ENCODE measurements at regions not wholly inside any gene's neighbourhood (a gene's known extent, or its start where the extent isn't known, plus 50 kb on each side); places are given as distances from the start of the nearest gene placed in this dataset.

DNA sequence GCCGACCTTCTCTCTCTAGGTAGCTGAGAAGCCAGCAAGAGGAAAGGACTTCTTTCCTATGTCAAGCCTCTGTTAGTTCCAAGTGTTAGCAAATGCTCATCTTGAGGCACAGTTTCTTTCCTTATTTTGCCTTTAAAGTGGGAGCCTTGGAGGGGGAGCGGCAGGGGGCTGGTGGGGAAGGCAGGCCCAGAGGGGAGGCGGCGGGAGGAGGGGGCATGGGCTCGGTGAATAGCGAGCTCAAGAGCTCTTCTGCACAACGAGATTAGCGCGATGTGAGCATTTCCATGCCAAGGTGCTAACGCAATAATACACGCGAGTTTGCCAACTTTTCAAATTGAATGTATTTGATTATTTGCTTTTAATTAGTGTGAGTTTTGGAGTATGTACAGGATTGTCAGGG lies 372.6 kb downstream of the RPS6KC1 start:
- no peaks in the 10 kb centered on the region for H3K27me3 ChIP-seq (replicated peaks; ENCODE audit: insufficient read depth)
- no peak overlapping the region for H3K27ac ChIP-seq
- no peak overlapping the region for H3K4me2 ChIP-seq (ENCODE audit: unreplicated experiment)
- H3K4me3 ChIP-seq: no peak overlapping the region
- no peaks in the 10 kb centered on the region for H3F3A ChIP-seq (ENCODE audit: insufficient read depth)
- no peaks in the 10 kb centered on the region for H3K9me2 ChIP-seq (ENCODE audit: insufficient read depth)
- H3K9me3 ChIP-seq (ENCODE audit: low read depth): no peaks in the 10 kb centered on the region
- H3K9ac ChIP-seq: no peak overlapping the region
- no peak for TF ChIP-seq EZH2phosphoT487 (IDR thresholded peaks at IDR 0.05; ENCODE audit: insufficient read depth, low read depth)
- TF ChIP-seq EZH2 (IDR thresholded peaks at IDR 0.05; ENCODE audit: insufficient read depth, poor library complexity, severe bottlenecking): no peak
- H3K79me2 ChIP-seq (ENCODE audit: insufficient read depth): no peaks in the 10 kb centered on the region
- in situ Hi-C loops (cut with MboI): no loop called here
- 45 to 49% methylated on average over 12 of the region's 12 CpGs for WGBS, 2 experiments (ENCODE audit: low coverage in 1 of 2, low lambda C conversion rate in 2 of 2, missing lambda C conversion rate in 2 of 2)
- no peaks in the 10 kb centered on the region for H3K36me3 ChIP-seq (ENCODE audit: low read depth)
- H3K4me1 ChIP-seq (ENCODE audit: insufficient read depth): no peaks in the 10 kb centered on the region
- DNase-seq: no peak
- H2AFZ ChIP-seq: no peak overlapping the region
- no peaks in the 10 kb centered on the region for H4K20me1 ChIP-seq (ENCODE audit: insufficient read depth)

DNA sequence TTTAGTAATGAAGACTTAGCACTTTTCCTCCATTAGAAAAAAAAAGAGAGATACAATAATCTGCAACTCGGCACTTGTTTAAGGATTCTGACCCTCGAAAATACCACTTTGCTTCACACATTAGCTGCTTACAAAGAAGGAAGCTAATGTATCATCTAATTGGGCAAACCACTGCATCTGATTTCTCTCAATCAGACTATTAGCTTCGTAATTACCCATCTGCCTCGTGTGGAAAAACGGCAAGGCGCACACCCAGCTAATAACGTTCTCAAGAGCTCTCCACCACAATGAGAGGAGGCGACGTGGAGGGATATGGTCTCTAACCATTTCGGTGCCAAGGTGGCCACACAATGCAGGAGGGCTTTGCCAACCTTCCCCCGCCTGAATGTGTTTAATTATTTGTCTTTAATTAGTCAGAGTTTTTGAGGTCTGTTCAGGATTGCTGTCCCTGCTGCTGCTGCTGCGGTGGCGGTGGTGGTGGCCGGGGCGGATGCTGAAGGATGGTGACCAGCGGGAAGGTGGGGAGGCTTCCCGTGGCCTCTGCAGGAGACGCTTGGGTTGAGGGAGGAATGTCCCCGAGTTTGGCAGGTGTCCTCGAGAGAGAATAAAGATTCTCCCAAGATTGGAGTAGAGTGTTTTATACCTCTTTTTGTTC lies 374.5 kb downstream of the RPS6KC1 start:
- H3F3A ChIP-seq (ENCODE audit: insufficient read depth): no peaks in the 10 kb centered on the region
- no peaks in the 10 kb centered on the region for H3K9me3 ChIP-seq (ENCODE audit: low read depth)
- no peaks in the 10 kb centered on the region for H3K9me2 ChIP-seq (ENCODE audit: insufficient read depth)
- no peak overlapping the region for H2AFZ ChIP-seq
- H3K27me3 ChIP-seq (replicated peaks; ENCODE audit: insufficient read depth): no peaks in the 10 kb centered on the region
- H3K4me3 ChIP-seq: no peak overlapping the region
- no peaks in the 10 kb centered on the region for H3K36me3 ChIP-seq (ENCODE audit: low read depth)
- no peak overlapping the region for H3K27ac ChIP-seq
- H3K4me1 ChIP-seq (ENCODE audit: insufficient read depth): no peaks in the 10 kb centered on the region
- in situ Hi-C loops (cut with MboI): no loop called here
- no peaks in the 10 kb centered on the region for H4K20me1 ChIP-seq (ENCODE audit: insufficient read depth)
- no peak for TF ChIP-seq EZH2 (IDR thresholded peaks at IDR 0.05; ENCODE audit: insufficient read depth, poor library complexity, severe bottlenecking)
- no peak for TF ChIP-seq EZH2phosphoT487 (IDR thresholded peaks at IDR 0.05; ENCODE audit: insufficient read depth, low read depth)
- 57 to 64% methylated on average over 20 of the region's 20 CpGs for WGBS, 2 experiments (ENCODE audit: low coverage in 1 of 2, low lambda C conversion rate in 2 of 2, missing lambda C conversion rate in 2 of 2)
- no peaks in the 10 kb centered on the region for H3K79me2 ChIP-seq (ENCODE audit: insufficient read depth)
- DNase-seq: no peak
- no peak overlapping the region for H3K9ac ChIP-seq
- no peak overlapping the region for H3K4me2 ChIP-seq (ENCODE audit: unreplicated experiment)

DNA sequence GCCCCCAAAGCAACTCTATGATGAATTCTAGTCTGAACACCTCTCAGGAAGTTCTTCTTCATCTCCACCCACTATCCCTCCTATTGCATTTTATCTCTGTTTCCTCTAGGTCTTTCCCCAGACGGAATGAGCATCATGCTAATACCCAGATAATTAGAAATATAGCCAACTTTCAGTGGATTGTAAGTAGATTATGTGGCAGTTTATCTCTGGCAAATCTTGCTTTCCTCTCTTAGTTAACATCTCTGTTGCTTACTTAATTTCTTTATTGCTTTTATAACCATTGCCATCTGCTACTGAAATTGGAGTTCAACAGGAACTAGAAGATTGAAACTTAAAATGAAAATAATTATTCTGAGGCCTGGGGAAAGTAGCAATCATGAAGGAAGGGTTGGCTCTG lies 378.6 kb downstream of the RPS6KC1 start:
- Histone ChIP-seq H3K4me3 (no peak overlapping the region), H3K9me3 (ENCODE audit: low read depth) (no peaks in the 10 kb centered on the region), H3K36me3 (ENCODE audit: low read depth) (no peaks in the 10 kb centered on the region), H3K9me2 (ENCODE audit: insufficient read depth) (no peaks in the 10 kb centered on the region), H4K20me1 (ENCODE audit: insufficient read depth) (no peaks in the 10 kb centered on the region), H3K4me2 (ENCODE audit: unreplicated experiment) (no peak overlapping the region), H3K4me1 (ENCODE audit: insufficient read depth) (no peaks in the 10 kb centered on the region), H3F3A (ENCODE audit: insufficient read depth) (no peaks in the 10 kb centered on the region), H3K9ac (no peak overlapping the region), H3K79me2 (ENCODE audit: insufficient read depth) (no peaks in the 10 kb centered on the region), H2AFZ (no peak overlapping the region), H3K27ac (no peak overlapping the region), H3K27me3 (replicated peaks; ENCODE audit: insufficient read depth) (no peaks in the 10 kb centered on the region)
- no peak for DNase-seq
- in situ Hi-C loops (cut with MboI): no loop called here
- TF ChIP-seq EZH2 (IDR thresholded peaks at IDR 0.05; ENCODE audit: insufficient read depth, poor library complexity, severe bottlenecking) (no peak), EZH2phosphoT487 (IDR thresholded peaks at IDR 0.05; ENCODE audit: insufficient read depth, low read depth) (no peak)
- WGBS, 2 experiments (ENCODE audit: low coverage in 1 of 2, low lambda C conversion rate in 2 of 2, missing lambda C conversion rate in 2 of 2): 20 to 33% methylated on average over 1 of the region's 1 CpG

- Histone ChIP-seq H3K4me3 (no peak overlapping the region), H3K36me3 (ENCODE audit: low read depth) (no peaks in the 10 kb centered on the region), H3K9me2 (ENCODE audit: insufficient read depth) (no peaks in the 10 kb centered on the region), H2AFZ (no peak overlapping the region), H3K27me3 (replicated peaks; ENCODE audit: insufficient read depth) (no peaks in the 10 kb centered on the region), H3K9me3 (ENCODE audit: low read depth) (no peaks in the 10 kb centered on the region), H3K4me1 (ENCODE audit: insufficient read depth) (no peaks in the 10 kb centered on the region), H3F3A (ENCODE audit: insufficient read depth) (no peaks in the 10 kb centered on the region), H3K4me2 (ENCODE audit: unreplicated experiment) (no peak overlapping the region), H3K79me2 (ENCODE audit: insufficient read depth) (no peaks in the 10 kb centered on the region), H3K27ac (no peak overlapping the region), H4K20me1 (ENCODE audit: insufficient read depth) (no peaks in the 10 kb centered on the region), H3K9ac (no peak overlapping the region)
- no peak for DNase-seq
- 16 to 30% methylated on average over 1 of the region's 1 CpG for WGBS, 2 experiments (ENCODE audit: low coverage in 1 of 2, low lambda C conversion rate in 2 of 2, missing lambda C conversion rate in 2 of 2)
- in situ Hi-C loops (cut with MboI): no loop called here
- TF ChIP-seq EZH2 (IDR thresholded peaks at IDR 0.05; ENCODE audit: insufficient read depth, poor library complexity, severe bottlenecking): no peak
- no peak for TF ChIP-seq EZH2phosphoT487 (IDR thresholded peaks at IDR 0.05; ENCODE audit: insufficient read depth, low read depth)
Observed at GRCh38 chr1:213435715-213436114, 384.7 kb downstream of the RPS6KC1 start.

DNA sequence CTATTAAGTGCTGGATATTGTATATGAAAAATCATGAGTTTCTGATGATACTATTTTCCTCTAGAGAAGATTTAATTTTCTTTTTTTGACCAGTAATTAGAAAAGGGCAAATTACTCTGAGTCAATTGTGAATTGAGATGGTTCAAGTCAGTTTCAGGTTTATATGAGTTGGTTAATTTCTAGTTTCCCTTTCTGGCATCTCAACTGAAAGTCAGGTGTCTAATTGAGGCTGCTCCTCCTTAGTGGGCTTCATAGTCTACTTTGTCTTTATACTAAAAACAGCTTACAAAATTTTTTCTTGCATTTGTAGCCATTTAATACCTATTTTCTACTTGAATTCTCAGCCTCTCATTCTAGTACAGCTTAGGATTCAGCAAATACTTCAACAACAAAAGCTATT lies 387.3 kb downstream of the RPS6KC1 start:
- Histone ChIP-seq H3K4me2 (ENCODE audit: unreplicated experiment) (no peak overlapping the region), H3K4me3 (no peak overlapping the region), H3K27ac (no peak overlapping the region), H3K9me2 (ENCODE audit: insufficient read depth) (no peaks in the 10 kb centered on the region), H3K9ac (no peak overlapping the region), H3K27me3 (replicated peaks; ENCODE audit: insufficient read depth) (no peaks in the 10 kb centered on the region), H3K9me3 (ENCODE audit: low read depth) (no peaks in the 10 kb centered on the region), H2AFZ (no peak overlapping the region), H3K4me1 (ENCODE audit: insufficient read depth) (no peaks in the 10 kb centered on the region), H3K36me3 (ENCODE audit: low read depth) (no peaks in the 10 kb centered on the region), H3F3A (ENCODE audit: insufficient read depth) (no peaks in the 10 kb centered on the region), H3K79me2 (ENCODE audit: insufficient read depth) (no peaks in the 10 kb centered on the region), H4K20me1 (ENCODE audit: insufficient read depth) (no peaks in the 10 kb centered on the region)
- in situ Hi-C loops (cut with MboI): no loop called here
- no peak for TF ChIP-seq EZH2 (IDR thresholded peaks at IDR 0.05; ENCODE audit: insufficient read depth, poor library complexity, severe bottlenecking)
- TF ChIP-seq EZH2phosphoT487 (IDR thresholded peaks at IDR 0.05; ENCODE audit: insufficient read depth, low read depth): no peak
- DNase-seq: no peak

All from GM23248 (cell line).